ENCODE measurements at regions not wholly inside any gene's neighbourhood (a gene's known extent, or its start where the extent isn't known, plus 50 kb on each side); places are given as distances from the start of the nearest gene placed in this dataset.

GRCh38 chr4:83178029-83178428 is 63.5 kb upstream of the PLAC8 start:
- TF ChIP-seq, protein P1, sequence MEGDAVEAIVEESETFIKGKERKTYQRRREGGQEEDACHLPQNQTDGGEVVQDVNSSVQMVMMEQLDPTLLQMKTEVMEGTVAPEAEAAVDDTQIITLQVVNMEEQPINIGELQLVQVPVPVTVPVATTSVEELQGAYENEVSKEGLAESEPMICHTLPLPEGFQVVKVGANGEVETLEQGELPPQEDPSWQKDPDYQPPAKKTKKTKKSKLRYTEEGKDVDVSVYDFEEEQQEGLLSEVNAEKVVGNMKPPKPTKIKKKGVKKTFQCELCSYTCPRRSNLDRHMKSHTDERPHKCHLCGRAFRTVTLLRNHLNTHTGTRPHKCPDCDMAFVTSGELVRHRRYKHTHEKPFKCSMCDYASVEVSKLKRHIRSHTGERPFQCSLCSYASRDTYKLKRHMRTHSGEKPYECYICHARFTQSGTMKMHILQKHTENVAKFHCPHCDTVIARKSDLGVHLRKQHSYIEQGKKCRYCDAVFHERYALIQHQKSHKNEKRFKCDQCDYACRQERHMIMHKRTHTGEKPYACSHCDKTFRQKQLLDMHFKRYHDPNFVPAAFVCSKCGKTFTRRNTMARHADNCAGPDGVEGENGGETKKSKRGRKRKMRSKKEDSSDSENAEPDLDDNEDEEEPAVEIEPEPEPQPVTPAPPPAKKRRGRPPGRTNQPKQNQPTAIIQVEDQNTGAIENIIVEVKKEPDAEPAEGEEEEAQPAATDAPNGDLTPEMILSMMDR (conservative IDR thresholded peaks at IDR 0.05 in 1 of 2, IDR thresholded peaks at IDR 0.05 in 1 of 2; ENCODE audit: low read depth in 1 of 2, low read length in 2 of 2): no peak
- no peak for TF ChIP-seq EZH2 (IDR thresholded peaks at IDR 0.05; ENCODE audit: low read length, missing control alignments)

Data from fibroblast of lung (primary cell).